Cardiac muscle cell (in vitro differentiated cells and primary cell): ENCODE measurements at regions not wholly inside any gene's neighbourhood (a gene's known extent, or its start where the extent isn't known, plus 50 kb on each side); places are given as distances from the start of the nearest gene placed in this dataset.

Experiments used
- DNase-seq, 2 donors: peaks; one replicate each; pipeline versions ENCODE4 v3.0.0 to v3.0.0-alpha.2; 2010 to 2017; ENCODE audit warnings: low read depth in 1 of 2, low spot score in 1 of 2
- H3K27ac ChIP-seq: fragments of 200-600 bp; sonication (generic); 2 replicates; pipeline ENCODE4 v1.5.1; 2016
- H3K27me3 ChIP-seq: fragments of 200-600 bp; sonication (generic); 2 replicates; pipeline ENCODE4 v1.6.0; 2016; ENCODE audit warnings: control low read depth
- H3K36me3 ChIP-seq: fragments of 200-600 bp; sonication (generic); 2 replicates; pipeline ENCODE4 v1.5.1; 2016; ENCODE audit warnings: control low read depth
- H3K4me1 ChIP-seq: fragments of 200-600 bp; sonication (generic); 2 replicates; pipeline ENCODE4 v1.8.1; 2017; ENCODE audit warnings: low read depth, mild to moderate bottlenecking, mixed run types
- H3K4me3 ChIP-seq: fragments of 200-600 bp; sonication (generic); 2 replicates; pipeline ENCODE4 v1.5.1; 2016; ENCODE audit warnings: mild to moderate bottlenecking
- H3K9me3 ChIP-seq: fragments of 200-600 bp; sonication (generic); 2 replicates; pipeline ENCODE4 v1.5.1; 2017; ENCODE audit warnings: low read depth, mild to moderate bottlenecking, control low read depth
- TF ChIP-seq, protein P1 (sequence below): IDR thresholded peaks from 2 replicates; pipeline ENCODE4 v1.5.1; 2012; ENCODE audit warnings: low read depth, mild to moderate bottlenecking, low read length

- H3K36me3 ChIP-seq: no peaks in the 10 kb centered on the region
- TF ChIP-seq, protein P1, sequence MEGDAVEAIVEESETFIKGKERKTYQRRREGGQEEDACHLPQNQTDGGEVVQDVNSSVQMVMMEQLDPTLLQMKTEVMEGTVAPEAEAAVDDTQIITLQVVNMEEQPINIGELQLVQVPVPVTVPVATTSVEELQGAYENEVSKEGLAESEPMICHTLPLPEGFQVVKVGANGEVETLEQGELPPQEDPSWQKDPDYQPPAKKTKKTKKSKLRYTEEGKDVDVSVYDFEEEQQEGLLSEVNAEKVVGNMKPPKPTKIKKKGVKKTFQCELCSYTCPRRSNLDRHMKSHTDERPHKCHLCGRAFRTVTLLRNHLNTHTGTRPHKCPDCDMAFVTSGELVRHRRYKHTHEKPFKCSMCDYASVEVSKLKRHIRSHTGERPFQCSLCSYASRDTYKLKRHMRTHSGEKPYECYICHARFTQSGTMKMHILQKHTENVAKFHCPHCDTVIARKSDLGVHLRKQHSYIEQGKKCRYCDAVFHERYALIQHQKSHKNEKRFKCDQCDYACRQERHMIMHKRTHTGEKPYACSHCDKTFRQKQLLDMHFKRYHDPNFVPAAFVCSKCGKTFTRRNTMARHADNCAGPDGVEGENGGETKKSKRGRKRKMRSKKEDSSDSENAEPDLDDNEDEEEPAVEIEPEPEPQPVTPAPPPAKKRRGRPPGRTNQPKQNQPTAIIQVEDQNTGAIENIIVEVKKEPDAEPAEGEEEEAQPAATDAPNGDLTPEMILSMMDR: no peak
Observed at GRCh38 chr16:6615636-6616035, 717.0 kb upstream of the RBFOX1 start.

GRCh38 chr16:6611535-6611934 is 721.1 kb upstream of the RBFOX1 start:
- TF ChIP-seq, protein P1: no peak
- Histone ChIP-seq H3K27me3 (no peaks in the 10 kb centered on the region), H3K27ac (no peak overlapping the region), H3K4me1 (no peaks in the 10 kb centered on the region), H3K4me3 (no peak overlapping the region), H3K36me3 (no peaks in the 10 kb centered on the region), H3K9me3 (no peaks in the 10 kb centered on the region)
- DNase-seq: no peak

More at GRCh38 chr16:6615636-6616035, 717.0 kb upstream of the RBFOX1 start:
- H3K9me3 ChIP-seq: no peaks in the 10 kb centered on the region
- no peak overlapping the region for H3K27ac ChIP-seq
- no peaks in the 10 kb centered on the region for H3K27me3 ChIP-seq
- no peak for DNase-seq
- no peaks in the 10 kb centered on the region for H3K4me1 ChIP-seq
- no peak overlapping the region for H3K4me3 ChIP-seq

DNA sequence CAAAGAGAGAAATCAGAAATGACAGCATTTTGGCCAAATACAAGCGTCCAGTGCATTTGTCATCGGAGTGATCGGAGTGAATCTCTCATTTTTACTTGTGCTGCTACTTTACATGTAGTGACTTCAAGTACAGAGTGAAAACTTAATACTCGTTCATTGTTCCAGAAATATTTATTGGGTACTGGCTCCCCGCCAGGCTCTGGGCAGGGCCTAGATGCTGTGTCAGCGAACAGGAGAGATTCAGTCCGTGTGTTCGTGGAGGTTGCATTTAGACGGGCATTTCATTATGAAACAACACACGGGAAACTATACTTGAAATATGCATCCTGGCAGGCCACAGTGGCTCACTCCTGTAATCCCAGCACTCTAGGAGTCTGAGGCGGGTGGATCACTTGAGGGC is 727.2 kb upstream of the RBFOX1 start:
- TF ChIP-seq, protein P1: no peak
- no peak for DNase-seq

GRCh38 chr16:6603780-6604325 is 728.8 kb upstream of the RBFOX1 start:
- Histone ChIP-seq H3K27ac (no peak overlapping the region), H3K36me3 (no peaks in the 10 kb centered on the region), H3K9me3 (no peaks in the 10 kb centered on the region), H3K4me3 (no peak overlapping the region), H3K4me1 (no peaks in the 10 kb centered on the region), H3K27me3 (no peaks in the 10 kb centered on the region)
- DNase-seq: no peak
- TF ChIP-seq, protein P1: no peak

More for the DNA sequence above, 727.2 kb upstream of the RBFOX1 start:
- Histone ChIP-seq H3K4me3 (no peak overlapping the region), H3K36me3 (no peaks in the 10 kb centered on the region), H3K27me3 (no peaks in the 10 kb centered on the region), H3K4me1 (no peaks in the 10 kb centered on the region), H3K9me3 (no peaks in the 10 kb centered on the region), H3K27ac (no peak overlapping the region)

- H3K27me3 ChIP-seq: no peaks in the 10 kb centered on the region
- H3K4me1 ChIP-seq: no peaks in the 10 kb centered on the region
- no peaks in the 10 kb centered on the region for H3K9me3 ChIP-seq
- no peaks in the 10 kb centered on the region for H3K36me3 ChIP-seq
- no peak for DNase-seq
- H3K27ac ChIP-seq: no peak overlapping the region
- H3K4me3 ChIP-seq: no peak overlapping the region
- TF ChIP-seq, protein P1: no peak
Observed at GRCh38 chr16:6602405-6602804, 730.2 kb upstream of the RBFOX1 start.

DNA sequence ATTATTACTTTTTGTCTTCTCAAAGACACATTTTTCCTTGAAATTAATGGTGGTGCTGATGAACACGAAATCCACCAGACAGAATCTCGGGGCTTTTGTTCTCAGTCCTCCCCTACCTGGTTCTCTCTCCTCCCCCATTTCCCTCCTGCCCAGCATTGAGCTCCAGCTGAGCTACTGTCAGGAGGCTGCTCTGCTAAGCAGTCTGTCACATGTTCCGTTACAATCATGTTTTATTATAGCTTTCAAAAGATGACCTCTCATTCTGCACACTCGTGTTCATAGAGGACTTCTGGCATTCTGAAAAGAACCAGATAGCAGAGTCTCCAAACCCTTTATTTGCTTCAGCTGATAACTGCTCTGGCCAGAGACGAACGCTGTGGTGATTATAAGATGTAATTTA is 732.5 kb upstream of the RBFOX1 start:
- TF ChIP-seq, protein P1: no peak
- H3K36me3 ChIP-seq: no peaks in the 10 kb centered on the region
- no peak for DNase-seq
- no peaks in the 10 kb centered on the region for H3K9me3 ChIP-seq
- no peak overlapping the region for H3K27ac ChIP-seq
- H3K27me3 ChIP-seq: no peaks in the 10 kb centered on the region
- H3K4me1 ChIP-seq: no peaks in the 10 kb centered on the region
- no peak overlapping the region for H3K4me3 ChIP-seq
